ENCODE measurements at regions not wholly inside any gene's neighbourhood (a gene's known extent, or its start where the extent isn't known, plus 50 kb on each side); places are given as distances from the start of the nearest gene placed in this dataset.

GRCh38 chr10:6328699-6329423 is 126.1 kb downstream of the PFKFB3 start:
- peak; percentile 82 for ATAC-seq
- Mint-ChIP-seq H3K4me1 (peaks cover 23% of the 10 kb centered on the region), H3K4me3 (peak overlapping the region; percentile 58), H3K27me3 (no peaks in the 10 kb centered on the region), H3K36me3 (peaks cover 11% of the 10 kb centered on the region), H3K27ac (peak overlapping the region; percentile 66), H3K9me3 (peaks cover 4% of the 10 kb centered on the region)

- H3K27me3 Mint-ChIP-seq = no peaks in the 10 kb centered on the region
- H3K36me3 Mint-ChIP-seq = peaks cover 15% of the 10 kb centered on the region
- no peak overlapping the region for H3K4me3 Mint-ChIP-seq
- H3K27ac Mint-ChIP-seq = no peak overlapping the region
- H3K9me3 Mint-ChIP-seq = peaks cover 8% of the 10 kb centered on the region
- peaks cover 20% of the 10 kb centered on the region for H3K4me1 Mint-ChIP-seq
- no peak for ATAC-seq
These were observed 130.4 kb downstream of the PFKFB3 start for GRCh38 chr10:6333086-6333485.

- ATAC-seq = no peak
- no peak overlapping the region for H3K27ac Mint-ChIP-seq
These were observed 131.2 kb downstream of the PFKFB3 start for GRCh38 chr10:6333973-6334372.

GRCh38 chr10:6336016-6336415 is 133.3 kb downstream of the PFKFB3 start:
- H3K4me1 Mint-ChIP-seq = no peaks in the 10 kb centered on the region
- H3K27me3 Mint-ChIP-seq = no peaks in the 10 kb centered on the region
- H3K4me3 Mint-ChIP-seq = no peak overlapping the region
- H3K27ac Mint-ChIP-seq = no peak overlapping the region
- ATAC-seq = no peak
- peaks cover 10% of the 10 kb centered on the region for H3K36me3 Mint-ChIP-seq
- H3K9me3 Mint-ChIP-seq = peaks cover 8% of the 10 kb centered on the region

More at GRCh38 chr10:6333973-6334372, 131.2 kb downstream of the PFKFB3 start:
- peaks cover 8% of the 10 kb centered on the region for H3K9me3 Mint-ChIP-seq
- no peaks in the 10 kb centered on the region for H3K27me3 Mint-ChIP-seq
- peaks cover 15% of the 10 kb centered on the region for H3K36me3 Mint-ChIP-seq
- no peak overlapping the region for H3K4me3 Mint-ChIP-seq
- peaks cover 11% of the 10 kb centered on the region for H3K4me1 Mint-ChIP-seq

GRCh38 chr10:6337382-6337781 is 134.7 kb downstream of the PFKFB3 start:
- Mint-ChIP-seq H3K9me3 (peaks cover 8% of the 10 kb centered on the region), H3K27ac (no peak overlapping the region), H3K4me3 (no peak overlapping the region), H3K27me3 (no peaks in the 10 kb centered on the region), H3K36me3 (peaks cover 5% of the 10 kb centered on the region), H3K4me1 (no peaks in the 10 kb centered on the region)
- no peak for ATAC-seq

GRCh38 chr10:6338361-6338760 is 135.6 kb downstream of the PFKFB3 start:
- Mint-ChIP-seq H3K4me1 (no peaks in the 10 kb centered on the region), H3K9me3 (peaks cover 8% of the 10 kb centered on the region), H3K4me3 (no peak overlapping the region), H3K27me3 (no peaks in the 10 kb centered on the region), H3K27ac (no peak overlapping the region), H3K36me3 (peaks cover 5% of the 10 kb centered on the region)
- ATAC-seq = no peak

GRCh38 chr10:6339891-6340290 is 137.2 kb downstream of the PFKFB3 start:
- Mint-ChIP-seq H3K27ac (peak overlapping the region; percentile 51), H3K9me3 (no peaks in the 10 kb centered on the region), H3K27me3 (no peaks in the 10 kb centered on the region), H3K4me3 (no peak overlapping the region), H3K36me3 (no peaks in the 10 kb centered on the region), H3K4me1 (no peaks in the 10 kb centered on the region)
- no peak for ATAC-seq

GRCh38 chr10:6342096-6342685 is 139.5 kb downstream of the PFKFB3 start:
- H3K36me3 Mint-ChIP-seq = peaks cover 6% of the 10 kb centered on the region
- peaks cover 20% of the 10 kb centered on the region for H3K4me1 Mint-ChIP-seq
- no peak overlapping the region for H3K27ac Mint-ChIP-seq
- no peak for ATAC-seq
- H3K27me3 Mint-ChIP-seq = peaks cover 10% of the 10 kb centered on the region
- peaks cover 5% of the 10 kb centered on the region for H3K9me3 Mint-ChIP-seq
- H3K4me3 Mint-ChIP-seq = no peak overlapping the region

- ATAC-seq = no peak
- Mint-ChIP-seq H3K27me3 (peaks cover 10% of the 10 kb centered on the region), H3K36me3 (peaks cover 6% of the 10 kb centered on the region), H3K4me3 (no peak overlapping the region), H3K9me3 (peaks cover 5% of the 10 kb centered on the region), H3K27ac (no peak overlapping the region), H3K4me1 (peaks cover 31% of the 10 kb centered on the region)
These were observed 140.7 kb downstream of the PFKFB3 start for GRCh38 chr10:6343305-6344010.

GRCh38 chr10:6345404-6345803 is 142.7 kb downstream of the PFKFB3 start:
- Mint-ChIP-seq H3K36me3 (peaks cover 6% of the 10 kb centered on the region), H3K4me1 (peaks cover 49% of the 10 kb centered on the region), H3K27me3 (peaks cover 10% of the 10 kb centered on the region), H3K4me3 (no peak overlapping the region), H3K9me3 (peaks cover 5% of the 10 kb centered on the region), H3K27ac (peak overlapping the region; percentile 96)
- ATAC-seq = no peak

GRCh38 chr10:6346631-6347030 is 143.9 kb downstream of the PFKFB3 start:
- peak overlapping the region; percentile 96 for H3K27ac Mint-ChIP-seq
- no peak for ATAC-seq
- peaks cover 8% of the 10 kb centered on the region for H3K9me3 Mint-ChIP-seq

GRCh38 chr10:6347391-6347951 is 144.7 kb downstream of the PFKFB3 start:
- Mint-ChIP-seq H3K27ac (peak overlapping the region; percentile 96), H3K27me3 (peaks cover 10% of the 10 kb centered on the region), H3K4me3 (peak overlapping the region; percentile 78), H3K9me3 (peaks cover 9% of the 10 kb centered on the region), H3K4me1 (peaks cover 63% of the 10 kb centered on the region), H3K36me3 (peaks cover 6% of the 10 kb centered on the region)
- ATAC-seq = peak; percentile 77

More at GRCh38 chr10:6346631-6347030, 143.9 kb downstream of the PFKFB3 start:
- H3K36me3 Mint-ChIP-seq = peaks cover 6% of the 10 kb centered on the region
- H3K27me3 Mint-ChIP-seq = peaks cover 10% of the 10 kb centered on the region
- no peak overlapping the region for H3K4me3 Mint-ChIP-seq
- peaks cover 61% of the 10 kb centered on the region for H3K4me1 Mint-ChIP-seq

GRCh38 chr10:6348096-6348874 is 145.6 kb downstream of the PFKFB3 start:
- peaks cover 63% of the 10 kb centered on the region for H3K4me1 Mint-ChIP-seq
- H3K27ac Mint-ChIP-seq = peak overlapping the region; percentile 96
- peaks cover 10% of the 10 kb centered on the region for H3K27me3 Mint-ChIP-seq
- peaks cover 6% of the 10 kb centered on the region for H3K36me3 Mint-ChIP-seq
- H3K4me3 Mint-ChIP-seq = peak overlapping the region; percentile 78
- peak; percentile 98 for ATAC-seq
- H3K9me3 Mint-ChIP-seq = peaks cover 9% of the 10 kb centered on the region

- peak overlapping the region; percentile 25 for H3K4me3 Mint-ChIP-seq
- peaks cover 10% of the 10 kb centered on the region for H3K27me3 Mint-ChIP-seq
- peaks cover 12% of the 10 kb centered on the region for H3K36me3 Mint-ChIP-seq
- peak overlapping the region; percentile 81 for H3K27ac Mint-ChIP-seq
- peaks cover 63% of the 10 kb centered on the region for H3K4me1 Mint-ChIP-seq
- no peak for ATAC-seq
- H3K9me3 Mint-ChIP-seq = peaks cover 9% of the 10 kb centered on the region
These were observed 147.3 kb downstream of the PFKFB3 start for GRCh38 chr10:6349846-6350535.

All from stimulated activated memory B cell treated with anti-CD40 and anti-IgM and Interleukin-4, amounts not matched to agents 10 μg/mL and 1 μg/mL and 100 μg/mL, for 72 hours (primary cell).